Bronchial epithelial cell (primary cell): ENCODE measurements at regions not wholly inside any gene's neighbourhood (a gene's known extent, or its start where the extent isn't known, plus 50 kb on each side); places are given as distances from the start of the nearest gene placed in this dataset.
A peak's percentile ranks its signal among the peaks of the same experiment; 100 is the strongest.
"Not testable (repeated sequence)": the region's sequence is repeated elsewhere in the genome, so short reads cannot be mapped to it uniquely, and the experiment has no call there.

Experiments
- DNase-seq: peaks from one replicate; pipeline ENCODE4 v3.0.0-alpha.2; 2010; ENCODE audit warnings: low read depth
- FAIRE-seq: peaks from 2 replicates; lab custom pipeline; 2011; peaks lifted over from hg19 to GRCh38; lab: Jason Lieb, UNC
- H3K27me3 ChIP-seq: 2 replicates; pipeline ENCODE4 v1.5.1; 2011; ENCODE audit warnings: low read length; ENCODE audit not compliant: control insufficient read depth, insufficient read depth
- H3K36me3 ChIP-seq: 2 replicates; pipeline ENCODE4 v1.5.1; 2011; ENCODE audit warnings: low read length; ENCODE audit not compliant: control insufficient read depth, insufficient read depth
- H3K4me3 ChIP-seq: 2 replicates; pipeline ENCODE4 v1.5.1; 2011; ENCODE audit warnings: mild to moderate bottlenecking, low read depth, low read length, control low read depth
- TF ChIP-seq, protein P1 (sequence below): IDR thresholded peaks from 2 replicates; pipeline ENCODE4 v1.5.1; 2011; ENCODE audit warnings: mild to moderate bottlenecking, moderate library complexity, low read length, control low read depth, inconsistent platforms; ENCODE audit not compliant: insufficient read depth, severe bottlenecking

DNA sequence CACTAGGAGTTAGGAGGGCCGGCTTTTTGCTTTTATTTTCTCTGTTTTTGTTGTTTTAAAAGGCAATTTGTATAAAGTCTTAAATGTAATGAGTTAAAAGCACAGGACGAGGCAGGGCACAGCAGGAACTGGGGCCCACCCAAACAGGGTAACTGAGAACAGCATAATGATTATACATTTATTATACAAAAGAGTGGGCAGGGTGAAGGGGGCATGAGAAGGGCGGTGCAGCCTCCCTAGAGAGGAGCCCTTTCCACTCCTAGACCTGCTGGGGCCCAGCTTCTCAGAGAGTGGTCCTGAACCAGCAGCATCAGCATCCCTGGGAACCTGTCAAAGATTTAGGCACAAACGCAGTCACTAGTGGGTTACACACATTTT, 438.0 kb downstream of the AGTPBP1 start:
- H3K4me3 ChIP-seq: no peak overlapping the region
- H3K36me3 ChIP-seq: no peaks in the 10 kb centered on the region
- FAIRE-seq (no peak), DNase-seq (no peak)
- H3K27me3 ChIP-seq: no peaks in the 10 kb centered on the region
- TF ChIP-seq, protein P1, sequence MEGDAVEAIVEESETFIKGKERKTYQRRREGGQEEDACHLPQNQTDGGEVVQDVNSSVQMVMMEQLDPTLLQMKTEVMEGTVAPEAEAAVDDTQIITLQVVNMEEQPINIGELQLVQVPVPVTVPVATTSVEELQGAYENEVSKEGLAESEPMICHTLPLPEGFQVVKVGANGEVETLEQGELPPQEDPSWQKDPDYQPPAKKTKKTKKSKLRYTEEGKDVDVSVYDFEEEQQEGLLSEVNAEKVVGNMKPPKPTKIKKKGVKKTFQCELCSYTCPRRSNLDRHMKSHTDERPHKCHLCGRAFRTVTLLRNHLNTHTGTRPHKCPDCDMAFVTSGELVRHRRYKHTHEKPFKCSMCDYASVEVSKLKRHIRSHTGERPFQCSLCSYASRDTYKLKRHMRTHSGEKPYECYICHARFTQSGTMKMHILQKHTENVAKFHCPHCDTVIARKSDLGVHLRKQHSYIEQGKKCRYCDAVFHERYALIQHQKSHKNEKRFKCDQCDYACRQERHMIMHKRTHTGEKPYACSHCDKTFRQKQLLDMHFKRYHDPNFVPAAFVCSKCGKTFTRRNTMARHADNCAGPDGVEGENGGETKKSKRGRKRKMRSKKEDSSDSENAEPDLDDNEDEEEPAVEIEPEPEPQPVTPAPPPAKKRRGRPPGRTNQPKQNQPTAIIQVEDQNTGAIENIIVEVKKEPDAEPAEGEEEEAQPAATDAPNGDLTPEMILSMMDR: no peak

DNA sequence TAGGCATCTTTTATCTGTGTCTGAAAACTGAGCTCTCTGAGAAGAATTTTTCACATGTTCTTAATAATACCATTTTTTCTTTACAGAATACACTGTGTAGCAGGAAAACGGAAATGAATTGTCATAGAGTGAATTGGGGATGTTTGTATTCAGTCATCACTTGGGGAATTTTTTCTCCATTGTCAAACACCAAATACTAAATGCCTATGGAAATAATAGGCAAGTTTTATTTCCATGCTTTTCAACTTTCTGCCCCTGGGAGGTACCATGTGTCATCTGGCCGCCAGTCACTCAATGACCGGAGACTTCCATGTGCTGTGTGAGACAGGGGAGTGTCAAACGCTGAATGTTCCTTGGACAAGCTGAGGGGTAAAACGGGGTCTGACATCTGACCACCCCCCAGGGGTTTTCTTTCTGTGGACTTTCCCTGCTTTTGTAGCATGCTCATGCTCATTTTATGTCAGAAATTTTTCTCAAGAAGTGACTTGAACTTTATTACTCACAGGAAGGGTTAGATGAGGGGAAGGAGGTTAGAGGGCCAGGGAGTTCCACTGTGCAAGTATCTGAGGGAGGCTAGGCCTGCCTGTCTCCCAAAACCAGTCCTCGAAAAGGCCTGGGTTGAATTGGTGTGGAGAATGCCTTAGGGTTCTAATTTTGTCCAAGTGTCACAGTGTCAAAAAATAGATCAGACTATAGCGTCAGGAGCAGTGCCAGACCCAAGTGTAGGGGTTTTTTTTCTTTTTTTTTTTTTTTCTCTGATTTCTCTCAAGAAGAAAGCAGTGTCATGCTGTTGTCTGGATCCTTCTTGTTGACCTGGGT, 438.6 kb downstream of the AGTPBP1 start:
- FAIRE-seq: no peak
- TF ChIP-seq, protein P1: no peak
- Histone ChIP-seq H3K36me3 (no peaks in the 10 kb centered on the region), H3K27me3 (no peaks in the 10 kb centered on the region), H3K4me3 (no peak overlapping the region)
- peak; percentile 23 for DNase-seq

DNA sequence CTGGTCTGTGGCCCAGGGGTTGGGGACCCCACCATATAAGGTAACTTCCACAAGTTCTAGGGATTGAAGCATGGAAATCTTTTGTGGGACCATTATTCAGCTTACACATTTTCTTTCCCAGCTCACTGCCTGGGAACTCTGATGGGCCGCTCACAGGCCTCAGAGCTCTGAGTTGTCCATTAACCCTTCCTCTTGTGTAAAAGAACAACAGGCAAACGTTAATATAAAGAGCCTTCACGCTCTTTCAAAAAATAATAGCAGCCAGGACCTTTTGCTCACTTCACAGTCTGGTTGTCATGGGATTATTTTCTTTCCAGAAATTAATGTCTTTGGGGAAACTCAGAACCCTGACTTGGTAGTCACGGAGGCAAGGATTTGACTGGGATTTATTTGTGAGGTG, 443.3 kb downstream of the AGTPBP1 start:
- TF ChIP-seq, protein P1: no peak
- Histone ChIP-seq H3K4me3 (no peak overlapping the region), H3K36me3 (no peaks in the 10 kb centered on the region), H3K27me3 (no peaks in the 10 kb centered on the region)
- DNase-seq: no peak
- no peak for FAIRE-seq

DNA sequence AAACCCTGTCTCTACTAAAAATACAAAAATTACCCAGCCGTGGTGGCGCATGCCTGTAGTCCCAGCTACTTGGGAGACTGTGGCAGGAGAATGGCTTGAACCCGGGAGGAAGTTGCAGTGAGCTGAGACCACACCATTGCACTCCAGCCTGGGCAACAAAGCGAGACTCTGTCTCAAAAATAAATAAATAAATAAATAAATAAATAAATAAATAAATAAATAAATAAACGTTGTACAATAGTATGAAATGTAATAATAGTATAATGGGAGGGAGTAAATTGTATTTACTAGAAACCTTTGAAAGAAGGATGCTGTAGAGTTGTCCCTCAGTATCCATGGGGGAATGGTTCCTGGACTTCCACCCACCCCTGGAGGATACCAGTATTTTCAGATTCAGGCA, 446.5 kb downstream of the AGTPBP1 start:
- DNase-seq, FAIRE-seq, H3K36me3 ChIP-seq, H3K27me3 ChIP-seq, H3K4me3 ChIP-seq: not testable (repeated sequence)

DNA sequence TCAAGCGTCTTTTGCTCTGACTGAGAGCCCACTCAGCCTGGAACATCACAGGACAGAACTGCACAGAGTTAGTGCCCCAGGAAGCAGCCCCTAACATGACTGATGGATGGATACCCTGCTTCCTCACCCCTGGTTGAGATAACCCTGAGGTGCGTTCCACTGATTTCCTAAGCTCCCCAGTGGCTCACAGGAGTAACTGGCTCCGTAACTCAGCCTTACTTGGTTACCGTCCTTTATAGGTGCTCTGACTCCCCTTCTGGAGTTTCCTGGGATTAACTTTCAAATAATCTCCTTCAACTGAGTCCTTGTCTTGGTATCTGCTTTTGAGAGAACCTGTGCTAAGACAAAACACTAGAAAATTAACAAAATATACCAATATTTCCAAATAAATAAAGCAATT, 449.5 kb downstream of the AGTPBP1 start:
- no peak for FAIRE-seq
- TF ChIP-seq, protein P1: no peak
- Histone ChIP-seq H3K4me3 (no peak overlapping the region), H3K36me3 (no peaks in the 10 kb centered on the region), H3K27me3 (no peaks in the 10 kb centered on the region)
- no peak for DNase-seq

DNA sequence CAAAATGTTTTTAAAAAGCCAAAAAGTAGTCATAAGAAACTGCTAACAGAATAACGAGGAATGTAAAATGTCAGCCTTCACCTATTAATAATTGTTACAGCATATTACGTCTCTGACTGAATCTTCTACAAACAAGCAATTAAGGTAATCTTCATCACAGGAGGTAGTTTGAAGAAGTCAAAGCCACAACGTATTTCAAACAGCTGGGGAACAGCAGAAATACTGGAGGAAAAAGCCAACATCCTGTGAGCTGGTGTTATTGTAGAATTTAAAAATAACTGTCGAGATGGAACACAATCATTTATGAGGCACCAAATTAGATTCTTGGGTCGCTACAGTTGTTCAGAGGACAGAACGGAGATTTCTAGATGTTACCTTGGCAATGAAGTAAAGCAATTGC, 450.5 kb downstream of the AGTPBP1 start:
- DNase-seq (no peak), FAIRE-seq (peak; percentile 36)
- H3K36me3 ChIP-seq: no peaks in the 10 kb centered on the region
- no peaks in the 10 kb centered on the region for H3K27me3 ChIP-seq
- TF ChIP-seq, protein P1: no peak
- H3K4me3 ChIP-seq: no peak overlapping the region
